ENCODE measurements at regions not wholly inside any gene's neighbourhood (a gene's known extent, or its start where the extent isn't known, plus 50 kb on each side); places are given as distances from the start of the nearest gene placed in this dataset.

DNA sequence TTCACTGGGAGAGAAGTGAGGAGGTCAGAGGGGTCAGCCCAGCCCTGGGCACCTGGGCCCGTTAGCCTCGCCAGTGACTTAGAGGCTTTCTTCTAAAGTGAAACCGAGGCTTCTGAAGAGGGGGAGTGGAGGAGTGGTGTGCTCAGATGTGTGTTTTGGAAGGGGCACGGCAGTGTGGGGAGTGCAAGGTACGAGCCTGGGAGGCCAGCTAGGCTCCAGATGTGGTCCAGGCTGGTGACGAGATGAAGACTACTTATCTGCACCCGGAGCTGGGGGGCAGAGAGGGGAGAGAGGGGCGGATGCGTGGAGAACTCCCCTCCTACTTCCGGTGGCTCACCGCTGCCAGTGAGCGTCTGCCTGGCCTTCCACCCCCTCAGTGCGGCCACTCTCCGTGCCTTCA, 371.3 kb upstream of the HS6ST1 start:
- TF ChIP-seq, protein P1, sequence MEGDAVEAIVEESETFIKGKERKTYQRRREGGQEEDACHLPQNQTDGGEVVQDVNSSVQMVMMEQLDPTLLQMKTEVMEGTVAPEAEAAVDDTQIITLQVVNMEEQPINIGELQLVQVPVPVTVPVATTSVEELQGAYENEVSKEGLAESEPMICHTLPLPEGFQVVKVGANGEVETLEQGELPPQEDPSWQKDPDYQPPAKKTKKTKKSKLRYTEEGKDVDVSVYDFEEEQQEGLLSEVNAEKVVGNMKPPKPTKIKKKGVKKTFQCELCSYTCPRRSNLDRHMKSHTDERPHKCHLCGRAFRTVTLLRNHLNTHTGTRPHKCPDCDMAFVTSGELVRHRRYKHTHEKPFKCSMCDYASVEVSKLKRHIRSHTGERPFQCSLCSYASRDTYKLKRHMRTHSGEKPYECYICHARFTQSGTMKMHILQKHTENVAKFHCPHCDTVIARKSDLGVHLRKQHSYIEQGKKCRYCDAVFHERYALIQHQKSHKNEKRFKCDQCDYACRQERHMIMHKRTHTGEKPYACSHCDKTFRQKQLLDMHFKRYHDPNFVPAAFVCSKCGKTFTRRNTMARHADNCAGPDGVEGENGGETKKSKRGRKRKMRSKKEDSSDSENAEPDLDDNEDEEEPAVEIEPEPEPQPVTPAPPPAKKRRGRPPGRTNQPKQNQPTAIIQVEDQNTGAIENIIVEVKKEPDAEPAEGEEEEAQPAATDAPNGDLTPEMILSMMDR (IDR thresholded peaks at IDR 0.05): no peak
- TF ChIP-seq POLR2A (IDR thresholded peaks at IDR 0.05): no peak
